ENCODE measurements at regions not wholly inside any gene's neighbourhood (a gene's known extent, or its start where the extent isn't known, plus 50 kb on each side); places are given as distances from the start of the nearest gene placed in this dataset.

DNA sequence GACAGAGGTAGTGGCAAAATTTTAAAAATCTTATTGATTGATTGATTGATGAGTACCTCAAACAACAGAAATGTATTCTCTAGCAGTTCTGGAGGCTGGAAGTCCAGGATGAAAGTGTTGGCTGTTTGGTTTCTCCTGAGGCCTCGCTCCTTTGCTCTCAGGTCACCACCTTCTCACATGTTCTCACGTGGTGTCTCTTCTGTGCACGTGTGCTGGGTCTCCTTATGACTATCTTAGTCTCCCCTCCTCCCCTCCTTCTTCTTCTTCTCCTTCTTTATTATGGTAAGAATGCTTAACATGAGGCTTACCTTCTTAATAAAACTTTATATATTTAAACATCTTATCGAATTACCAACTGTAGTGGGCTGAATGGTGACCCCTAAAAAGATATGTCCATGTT, 446.0 kb upstream of the SPHKAP start:
- intact Hi-C loops (cut with DNase I) = no loop called here
- DNase-seq = no peak
- Histone ChIP-seq H3K27me3 (no peaks in the 10 kb centered on the region), H3K36me3 (no peaks in the 10 kb centered on the region), H3K4me3 (no peak overlapping the region), H3K4me1 (no peaks in the 10 kb centered on the region), H3K27ac (no peak overlapping the region), H3K9me3 (no peaks in the 10 kb centered on the region)
- 60% methylated on average over 4 of the region's 4 CpGs for WGBS (ENCODE audit: insufficient coverage, low coverage, low lambda C conversion rate, missing lambda C conversion rate)
- no peak for TF ChIP-seq POLR2A (IDR thresholded peaks at IDR 0.05)
- TF ChIP-seq, protein P1, sequence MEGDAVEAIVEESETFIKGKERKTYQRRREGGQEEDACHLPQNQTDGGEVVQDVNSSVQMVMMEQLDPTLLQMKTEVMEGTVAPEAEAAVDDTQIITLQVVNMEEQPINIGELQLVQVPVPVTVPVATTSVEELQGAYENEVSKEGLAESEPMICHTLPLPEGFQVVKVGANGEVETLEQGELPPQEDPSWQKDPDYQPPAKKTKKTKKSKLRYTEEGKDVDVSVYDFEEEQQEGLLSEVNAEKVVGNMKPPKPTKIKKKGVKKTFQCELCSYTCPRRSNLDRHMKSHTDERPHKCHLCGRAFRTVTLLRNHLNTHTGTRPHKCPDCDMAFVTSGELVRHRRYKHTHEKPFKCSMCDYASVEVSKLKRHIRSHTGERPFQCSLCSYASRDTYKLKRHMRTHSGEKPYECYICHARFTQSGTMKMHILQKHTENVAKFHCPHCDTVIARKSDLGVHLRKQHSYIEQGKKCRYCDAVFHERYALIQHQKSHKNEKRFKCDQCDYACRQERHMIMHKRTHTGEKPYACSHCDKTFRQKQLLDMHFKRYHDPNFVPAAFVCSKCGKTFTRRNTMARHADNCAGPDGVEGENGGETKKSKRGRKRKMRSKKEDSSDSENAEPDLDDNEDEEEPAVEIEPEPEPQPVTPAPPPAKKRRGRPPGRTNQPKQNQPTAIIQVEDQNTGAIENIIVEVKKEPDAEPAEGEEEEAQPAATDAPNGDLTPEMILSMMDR (IDR thresholded peaks at IDR 0.05) = no peak
- no peak for ATAC-seq

DNA sequence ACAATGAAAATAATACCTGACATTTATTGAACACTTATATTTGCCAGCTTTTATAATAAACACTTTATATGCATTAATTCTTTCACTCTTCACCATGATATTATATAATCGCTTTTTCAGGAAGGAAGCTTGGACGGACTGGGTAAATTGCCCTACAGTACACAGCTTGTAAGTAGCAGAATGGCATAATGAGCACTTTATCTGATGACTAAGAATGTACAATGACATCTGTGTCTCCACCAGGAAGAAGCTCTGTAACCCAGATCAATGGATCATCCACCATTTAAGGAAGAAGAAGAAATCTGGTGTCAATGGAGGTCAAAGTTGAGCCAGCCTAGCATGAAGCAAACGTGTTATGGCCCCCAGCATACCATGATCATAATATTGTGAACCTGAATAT, 444.0 kb upstream of the SPHKAP start:
- no peaks in the 10 kb centered on the region for H3K4me1 ChIP-seq
- whole genome bisulfite sequencing (ENCODE audit: insufficient coverage, low coverage, low lambda C conversion rate, missing lambda C conversion rate) = 63% methylated on average over 3 of the region's 3 CpGs
- no peak for TF ChIP-seq POLR2A (IDR thresholded peaks at IDR 0.05)
- TF ChIP-seq, protein P1 (IDR thresholded peaks at IDR 0.05) = no peak
- H3K9me3 ChIP-seq = no peaks in the 10 kb centered on the region
- no peaks in the 10 kb centered on the region for H3K36me3 ChIP-seq
- H3K4me3 ChIP-seq = no peak overlapping the region
- no peaks in the 10 kb centered on the region for H3K27me3 ChIP-seq
- DNase-seq (no peak), ATAC-seq (no peak)
- intact Hi-C loops (cut with DNase I) = no loop called here
- no peak overlapping the region for H3K27ac ChIP-seq

DNA sequence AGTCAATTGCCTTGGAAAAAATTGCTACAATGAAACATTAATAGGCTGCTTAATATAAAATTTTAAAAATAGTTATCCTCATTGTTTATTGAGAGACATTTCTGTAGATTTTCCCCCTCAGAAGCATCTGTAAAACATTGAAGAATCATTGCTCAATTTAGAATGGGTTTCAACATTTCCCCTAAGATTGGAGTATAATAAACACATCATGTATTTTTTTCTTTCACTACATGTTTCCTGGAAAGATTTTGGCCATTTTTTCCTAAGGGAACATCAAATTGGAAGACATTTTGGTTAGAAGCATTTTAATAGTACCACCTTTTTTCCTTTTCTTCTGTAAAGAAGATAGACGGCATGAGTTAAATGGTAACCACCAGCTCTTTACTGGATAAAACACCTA, 443.2 kb upstream of the SPHKAP start:
- Histone ChIP-seq H3K27me3 (no peaks in the 10 kb centered on the region), H3K36me3 (no peaks in the 10 kb centered on the region), H3K4me3 (no peak overlapping the region), H3K4me1 (no peaks in the 10 kb centered on the region), H3K27ac (no peak overlapping the region), H3K9me3 (no peaks in the 10 kb centered on the region)
- WGBS (ENCODE audit: insufficient coverage, low coverage, low lambda C conversion rate, missing lambda C conversion rate) = 58% methylated on average over 1 of the region's 1 CpG
- ATAC-seq (no peak), DNase-seq (no peak)
- intact Hi-C loops (cut with DNase I) = no loop called here
- no peak for TF ChIP-seq POLR2A (IDR thresholded peaks at IDR 0.05)
- TF ChIP-seq, protein P1 (IDR thresholded peaks at IDR 0.05) = no peak

DNA sequence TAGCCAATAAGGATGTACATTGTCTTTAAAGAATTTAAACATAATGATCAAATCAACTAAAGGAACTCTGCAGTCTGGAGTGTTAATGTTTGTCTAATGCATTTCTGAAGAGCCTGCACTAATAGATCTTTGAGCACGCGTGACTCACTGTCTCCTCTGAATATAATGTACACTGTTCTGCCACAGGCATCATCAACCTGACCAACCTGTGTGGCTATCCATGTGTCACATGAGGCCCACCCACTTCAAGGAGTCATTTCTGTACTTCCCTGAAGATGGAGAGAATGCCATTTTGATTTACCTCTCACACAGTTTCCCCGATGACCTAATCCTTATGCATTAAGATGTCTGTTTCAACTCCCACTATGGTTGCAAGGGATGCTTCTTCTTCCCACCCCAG, 434.0 kb upstream of the SPHKAP start:
- ATAC-seq (no peak), DNase-seq (no peak)
- Histone ChIP-seq H3K9me3 (no peaks in the 10 kb centered on the region), H3K4me3 (no peak overlapping the region), H3K27me3 (no peaks in the 10 kb centered on the region), H3K4me1 (no peaks in the 10 kb centered on the region), H3K36me3 (no peaks in the 10 kb centered on the region), H3K27ac (no peak overlapping the region)
- no peak for TF ChIP-seq POLR2A (IDR thresholded peaks at IDR 0.05)
- TF ChIP-seq, protein P1 (IDR thresholded peaks at IDR 0.05) = no peak
- intact Hi-C loops (cut with DNase I) = no loop called here
- WGBS (ENCODE audit: insufficient coverage, low coverage, low lambda C conversion rate, missing lambda C conversion rate) = 89% methylated on average over 3 of the region's 3 CpGs

DNA sequence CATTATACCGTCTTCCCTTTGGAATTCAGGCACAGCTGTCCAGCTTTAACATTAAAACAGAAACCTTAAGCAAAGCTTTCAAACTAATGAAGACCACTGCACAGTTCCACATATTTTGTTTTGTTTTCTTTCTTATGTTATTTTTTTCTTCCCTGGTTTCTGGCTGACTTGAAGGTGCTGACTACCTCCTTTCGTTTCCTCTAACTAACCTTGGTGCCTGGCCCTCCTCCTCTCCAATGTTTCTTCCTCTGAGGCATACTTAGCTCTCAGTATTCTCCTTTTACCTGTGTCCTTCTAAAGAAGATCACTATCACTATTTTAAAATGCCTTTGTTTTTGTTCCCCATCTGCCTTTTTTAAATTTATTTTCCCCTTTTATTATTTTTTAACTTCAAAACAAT, 433.3 kb upstream of the SPHKAP start:
- Histone ChIP-seq H3K27ac (no peak overlapping the region), H3K27me3 (no peaks in the 10 kb centered on the region), H3K9me3 (no peaks in the 10 kb centered on the region), H3K36me3 (no peaks in the 10 kb centered on the region), H3K4me1 (no peaks in the 10 kb centered on the region), H3K4me3 (no peak overlapping the region)
- no peak for TF ChIP-seq POLR2A (IDR thresholded peaks at IDR 0.05)
- TF ChIP-seq, protein P1 (IDR thresholded peaks at IDR 0.05) = no peak
- DNase-seq (no peak), ATAC-seq (no peak)
- intact Hi-C loops (cut with DNase I) = no loop called here
- 57% methylated on average over 2 of the region's 2 CpGs for WGBS (ENCODE audit: insufficient coverage, low coverage, low lambda C conversion rate, missing lambda C conversion rate)

Data from right lobe of liver (tissue), 6 donors.